IMR-90 (cell line): ENCODE measurements at regions not wholly inside any gene's neighbourhood (a gene's known extent, or its start where the extent isn't known, plus 50 kb on each side); places are given as distances from the start of the nearest gene placed in this dataset.

Experiments
- ATAC-seq: fragments of 200-7000 bp; cut with Tn5 transposase; 2 replicates; pipeline ENCODE4 v1.9.1; 2020; ENCODE audit warnings: low read depth, mild to moderate bottlenecking, moderate library complexity
- BruUV-seq: library from RNA; stranded (reverse); fragments of 400-500 nt; replicated peaks from 2 replicates; lab custom pipeline; 2021; lab: Mats Ljungman, UMichigan
- CTCF ChIA-PET: fragments of 300-600 bp; formaldehyde crosslinking; extraction: SDS; loops from one replicate; lab custom pipeline; 2021; ENCODE audit warnings: antibody characterized with exemption; lab: Yijun Ruan, JAX
- POLR2A ChIA-PET: fragments of 300-600 bp; sonication (Branson Sonifier 250); formaldehyde crosslinking; loops from one replicate; lab custom pipeline; 2022; ENCODE audit warnings: antibody characterized with exemption; ENCODE audit not compliant: unreplicated experiment; lab: Charles Lee
- DNase-seq: peaks from one replicate; pipeline ENCODE4 v3.0.0; 2013
- H2AFZ ChIP-seq: replicated peaks from 2 replicates; pipeline ENCODE3; 2013; ENCODE audit warnings: low read length, mild to moderate bottlenecking; ENCODE audit not compliant: poor library complexity
- H2AK5ac ChIP-seq: 2 replicates; pipeline ENCODE4 v1.6.1; 2013; ENCODE audit warnings: low read depth, low read length, inconsistent platforms
- H2AK9ac ChIP-seq: replicated peaks from 2 replicates; pipeline ENCODE3; 2013; ENCODE audit warnings: mild to moderate bottlenecking, low read depth, low read length, moderate library complexity; ENCODE audit not compliant: poor library complexity
- H2BK120ac ChIP-seq: 2 replicates; pipeline ENCODE4 v1.6.1; 2013; ENCODE audit warnings: low read depth, low read length, inconsistent platforms
- H2BK15ac ChIP-seq: 3 replicates; pipeline ENCODE4 v1.6.1; 2013; ENCODE audit warnings: low read depth, low read length, inconsistent platforms
- H2BK20ac ChIP-seq: 2 replicates; pipeline ENCODE4 v1.6.1; 2013; ENCODE audit warnings: low read depth, mild to moderate bottlenecking, inconsistent platforms, low read length, moderate library complexity
- H2BK5ac ChIP-seq: 2 replicates; pipeline ENCODE4 v1.6.1; 2013; ENCODE audit warnings: mild to moderate bottlenecking, low read depth, low read length, inconsistent platforms; ENCODE audit not compliant: poor library complexity, severe bottlenecking
- H3K14ac ChIP-seq: replicated peaks from 2 replicates; pipeline ENCODE4 v1.6.1; 2013; ENCODE audit warnings: low read depth, low read length, inconsistent platforms
- H3K18ac ChIP-seq: 2 replicates; pipeline ENCODE4 v1.6.1; 2013; ENCODE audit warnings: low read depth, low read length, control low read depth
- H3K23ac ChIP-seq: 2 replicates; pipeline ENCODE4 v1.6.1; 2013; ENCODE audit warnings: low read depth, low read length, inconsistent platforms
- H3K27ac ChIP-seq: 2 replicates; pipeline ENCODE4 v1.5.1; 2013; ENCODE audit warnings: mild to moderate bottlenecking, control low read depth, low read length; ENCODE audit not compliant: insufficient read depth
- H3K27me3 ChIP-seq: 2 replicates; pipeline ENCODE4 v1.6.1; 2013; ENCODE audit warnings: low read length; ENCODE audit not compliant: control insufficient read depth, insufficient read depth
- H3K36me3 ChIP-seq: 2 replicates; pipeline ENCODE4 v1.6.1; 2013; ENCODE audit warnings: low read length, mixed read lengths; ENCODE audit not compliant: control insufficient read depth, insufficient read depth
- H3K4ac ChIP-seq: 2 replicates; pipeline ENCODE4 v1.6.1; 2013; ENCODE audit warnings: low read depth, low read length, inconsistent platforms
- H3K4me1 ChIP-seq: 2 replicates; pipeline ENCODE4 v1.6.1; 2013; ENCODE audit warnings: low read length, mixed read lengths; ENCODE audit not compliant: control insufficient read depth, insufficient read depth
- H3K4me2 ChIP-seq: 2 replicates; pipeline ENCODE4 v1.6.1; 2013; ENCODE audit warnings: low read depth, mild to moderate bottlenecking, control low read depth, low read length, moderate library complexity
- H3K4me3 ChIP-seq: 2 replicates; pipeline ENCODE4 v1.5.1; 2013; ENCODE audit warnings: low read depth, mild to moderate bottlenecking, control low read depth, low read length, moderate library complexity; ENCODE audit not compliant: insufficient read depth
- H3K56ac ChIP-seq: 2 replicates; pipeline ENCODE4 v1.6.1; 2013; ENCODE audit warnings: low read length, inconsistent platforms; ENCODE audit not compliant: insufficient read depth; ENCODE audit errors: extremely low read depth
- H3K79me1 ChIP-seq, 2 experiments: 2 replicates each; pipeline ENCODE4 v1.6.1; 2013; ENCODE audit warnings: low read length in 2 of 2, inconsistent platforms in 1 of 2, low read depth in 1 of 2
- H3K9ac ChIP-seq: 2 replicates; pipeline ENCODE4 v1.6.1; 2013; ENCODE audit warnings: low read depth, low read length, control low read depth
- H3K9me1 ChIP-seq: 2 replicates; pipeline ENCODE4 v1.6.1; 2013; ENCODE audit warnings: low read length, inconsistent platforms; ENCODE audit not compliant: insufficient read depth
- H3K9me3 ChIP-seq: 2 replicates; pipeline ENCODE4 v1.6.1; 2013; ENCODE audit warnings: low read length; ENCODE audit not compliant: control insufficient read depth, insufficient read depth
- H4K20me1 ChIP-seq: 2 replicates; pipeline ENCODE4 v1.6.1; 2013; ENCODE audit warnings: low read length, inconsistent platforms; ENCODE audit not compliant: insufficient read depth
- H4K5ac ChIP-seq: 2 replicates; pipeline ENCODE4 v1.6.1; 2013; ENCODE audit warnings: mild to moderate bottlenecking, low read depth, low read length, control low read depth
- H4K8ac ChIP-seq, 2 experiments: 2 replicates each; pipeline ENCODE4 v1.6.1; 2013; ENCODE audit warnings: low read depth in 2 of 2, low read length in 2 of 2, control low read depth in 1 of 2, inconsistent platforms in 1 of 2
- H4K91ac ChIP-seq: 2 replicates; pipeline ENCODE4 v1.6.1; 2013; ENCODE audit warnings: low read depth, low read length, inconsistent platforms; ENCODE audit not compliant: insufficient read depth
- BHLHE40 ChIP-seq: fragments of 150-350 bp; IDR thresholded peaks from 2 replicates; pipeline ENCODE4 v1.6.1; 2016; ENCODE audit warnings: mild to moderate bottlenecking, low read depth, low read length
- CEBPB ChIP-seq: IDR thresholded peaks from 2 replicates; pipeline ENCODE4 v1.6.1; 2012; ENCODE audit warnings: low read depth, low read length, improper control_type of control experiment
- CHD1 ChIP-seq: IDR thresholded peaks from 2 replicates; pipeline ENCODE4 v1.6.1; 2012; ENCODE audit warnings: low read depth, low read length, improper control_type of control experiment
- FOS ChIP-seq: fragments of 150-350 bp; IDR thresholded peaks from 2 replicates; pipeline ENCODE4 v1.6.1; 2016; ENCODE audit warnings: low read depth, low read length
- MAFK ChIP-seq: IDR thresholded peaks from 2 replicates; pipeline ENCODE4 v1.6.1; 2012; ENCODE audit warnings: low read depth, low read length, improper control_type of control experiment
- MAZ ChIP-seq: IDR thresholded peaks from 2 replicates; pipeline ENCODE4 v1.6.1; 2012; ENCODE audit warnings: low read depth, mild to moderate bottlenecking, low read length, improper control_type of control experiment, moderate library complexity, borderline replicate concordance
- MXI1 ChIP-seq: IDR thresholded peaks from 2 replicates; pipeline ENCODE4 v1.6.1; 2012; ENCODE audit warnings: low read depth, mild to moderate bottlenecking, low read length, moderate library complexity, borderline replicate concordance
- NFE2L2 ChIP-seq: fragments of 150-350 bp; IDR thresholded peaks from 2 replicates; pipeline ENCODE4 v1.6.1; 2016; ENCODE audit warnings: low read depth, mild to moderate bottlenecking, low read length
- POLR2A ChIP-seq: IDR thresholded peaks from 2 replicates; pipeline ENCODE4 v1.6.1; 2012; ENCODE audit warnings: mild to moderate bottlenecking, low read depth, low read length
- RAD21 ChIP-seq: IDR thresholded peaks from 2 replicates; pipeline ENCODE4 v1.6.1; 2012; ENCODE audit warnings: low read length, improper control_type of control experiment
- RCOR1 ChIP-seq: IDR thresholded peaks from 2 replicates; pipeline ENCODE4 v1.6.1; 2012; ENCODE audit warnings: mild to moderate bottlenecking, low read length, improper control_type of control experiment; ENCODE audit not compliant: insufficient replicate concordance
- RFX5 ChIP-seq: IDR thresholded peaks from 2 replicates; pipeline ENCODE4 v1.8.0; 2012; ENCODE audit warnings: low read depth, mild to moderate bottlenecking, low read length, moderate library complexity
- SMC3 ChIP-seq: fragments of 150-350 bp; IDR thresholded peaks from 2 replicates; pipeline ENCODE4 v1.6.1; 2016; ENCODE audit warnings: low read depth, mild to moderate bottlenecking, antibody characterized with exemption, low read length, moderate library complexity
- WGBS, 2 experiments: methylation state at CpG; one replicate each; pipeline versions ENCODE4 v1.1.5 to v1.1.7; 2013; ENCODE audit warnings: missing lambda C conversion rate in 2 of 2; ENCODE audit not compliant: insufficient read length in 1 of 2; ENCODE audit errors: extremely low coverage in 2 of 2; 5-methylcytosine and 5-hydroxymethylcytosine counted together
- dilution Hi-C: fragments of 300-500 bp; cut with HindIII; formaldehyde crosslinking; loops from one replicate; pipeline ENCODE4 v1.14.3; 2018; ENCODE audit warnings: low sequenced_read_pairs; ENCODE audit not compliant: unreplicated experiment
- in situ Hi-C: fragments of 300-500 bp; cut with MboI; formaldehyde crosslinking; loops from 3 replicates; pipeline ENCODE4 v1.14.3; 2019; ENCODE audit warnings: low sequenced_read_pairs, inconsistent platforms, mixed read lengths
- intact Hi-C: fragments of 100-400 bp; cut with micrococcal nuclease; formaldehyde crosslinking; loops from 2 replicates; pipeline ENCODE4 v1.10.0; 2022
- TF ChIP-seq, protein P1 (sequence below): conservative IDR thresholded peaks from 2 replicates; pipeline ENCODE4 v1.5.1; 2012; ENCODE audit warnings: mild to moderate bottlenecking, low read depth, low read length, improper control_type of control experiment
- TF ChIP-seq, protein P2 (sequence below): fragments of 150-350 bp; IDR thresholded peaks from 2 replicates; pipeline ENCODE4 v1.6.1; 2016; ENCODE audit warnings: low read depth, mild to moderate bottlenecking, low read length, moderate library complexity, borderline replicate concordance
- TF ChIP-seq, protein P3 (sequence below): fragments of 150-350 bp; IDR thresholded peaks from 2 replicates; pipeline ENCODE4 v1.6.1; 2017; ENCODE audit warnings: mild to moderate bottlenecking, antibody characterized with exemption, low read length, low read depth

DNA sequence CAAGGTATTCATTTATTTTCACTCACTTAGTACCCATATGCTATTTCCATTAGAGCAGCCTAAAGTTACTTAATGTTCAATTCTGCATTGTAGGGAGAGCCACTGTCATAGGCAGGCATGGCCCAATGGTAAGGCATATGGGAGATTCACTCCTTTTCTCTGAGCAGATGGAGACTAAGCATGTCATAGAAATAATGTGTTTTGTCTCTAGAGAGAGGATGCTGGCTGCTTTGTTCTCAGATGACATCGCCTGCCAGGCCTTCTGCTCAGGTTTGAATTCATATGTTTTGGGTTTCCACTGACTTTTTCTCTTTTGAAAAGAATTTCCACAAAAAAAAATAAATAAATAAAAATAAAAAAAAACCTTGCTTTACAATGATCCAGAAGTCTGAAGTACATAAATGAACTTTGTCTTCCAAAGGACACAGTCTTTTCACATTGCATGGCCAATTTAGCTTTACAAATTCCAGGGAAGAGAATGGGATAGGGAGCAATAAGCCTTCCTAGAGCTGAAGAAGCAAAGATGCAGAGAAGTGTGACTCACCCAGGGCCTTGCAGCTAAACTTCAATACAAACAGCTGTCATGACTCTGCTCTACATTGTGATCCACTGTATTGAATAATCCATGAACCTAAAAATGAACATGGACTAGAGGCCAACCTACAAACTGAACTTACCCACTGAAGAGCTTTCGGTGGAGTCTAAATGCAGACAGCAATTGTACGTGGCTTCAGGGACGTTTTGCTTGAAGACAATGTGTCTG is 422.5 kb downstream of the CMPK2 start:
- H3K4me2 ChIP-seq = no peak overlapping the region
- no peak overlapping the region for H2BK5ac ChIP-seq
- in situ Hi-C loops = no loop called here
- H3K79me1 ChIP-seq = no peaks in the 10 kb centered on the region
- H2AFZ ChIP-seq = no peak overlapping the region
- no peak overlapping the region for H2AK5ac ChIP-seq
- DNase-seq (peak; percentile 29), ATAC-seq (peak; percentile 75)
- H3K9me1 ChIP-seq = no peaks in the 10 kb centered on the region
- dilution Hi-C loops = no loop called here
- H3K9ac ChIP-seq = no peak overlapping the region
- no peak overlapping the region for H3K23ac ChIP-seq
- H4K20me1 ChIP-seq = no peaks in the 10 kb centered on the region
- intact Hi-C loops = no loop called here
- H4K5ac ChIP-seq = no peak overlapping the region
- BruUV-seq = no TSS peak
- no peak overlapping the region for H2BK20ac ChIP-seq
- TF ChIP-seq POLR2A (no peak), BHLHE40 (no peak), RCOR1 (no peak), MXI1 (no peak), SMC3 (no peak), RFX5 (no peak), CEBPB (no peak), FOS (no peak), NFE2L2 (no peak), CHD1 (no peak), MAZ (no peak), RAD21 (no peak), MAFK (no peak)
- TF ChIP-seq, protein P1, sequence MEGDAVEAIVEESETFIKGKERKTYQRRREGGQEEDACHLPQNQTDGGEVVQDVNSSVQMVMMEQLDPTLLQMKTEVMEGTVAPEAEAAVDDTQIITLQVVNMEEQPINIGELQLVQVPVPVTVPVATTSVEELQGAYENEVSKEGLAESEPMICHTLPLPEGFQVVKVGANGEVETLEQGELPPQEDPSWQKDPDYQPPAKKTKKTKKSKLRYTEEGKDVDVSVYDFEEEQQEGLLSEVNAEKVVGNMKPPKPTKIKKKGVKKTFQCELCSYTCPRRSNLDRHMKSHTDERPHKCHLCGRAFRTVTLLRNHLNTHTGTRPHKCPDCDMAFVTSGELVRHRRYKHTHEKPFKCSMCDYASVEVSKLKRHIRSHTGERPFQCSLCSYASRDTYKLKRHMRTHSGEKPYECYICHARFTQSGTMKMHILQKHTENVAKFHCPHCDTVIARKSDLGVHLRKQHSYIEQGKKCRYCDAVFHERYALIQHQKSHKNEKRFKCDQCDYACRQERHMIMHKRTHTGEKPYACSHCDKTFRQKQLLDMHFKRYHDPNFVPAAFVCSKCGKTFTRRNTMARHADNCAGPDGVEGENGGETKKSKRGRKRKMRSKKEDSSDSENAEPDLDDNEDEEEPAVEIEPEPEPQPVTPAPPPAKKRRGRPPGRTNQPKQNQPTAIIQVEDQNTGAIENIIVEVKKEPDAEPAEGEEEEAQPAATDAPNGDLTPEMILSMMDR = no peak
- TF ChIP-seq, protein P2, sequence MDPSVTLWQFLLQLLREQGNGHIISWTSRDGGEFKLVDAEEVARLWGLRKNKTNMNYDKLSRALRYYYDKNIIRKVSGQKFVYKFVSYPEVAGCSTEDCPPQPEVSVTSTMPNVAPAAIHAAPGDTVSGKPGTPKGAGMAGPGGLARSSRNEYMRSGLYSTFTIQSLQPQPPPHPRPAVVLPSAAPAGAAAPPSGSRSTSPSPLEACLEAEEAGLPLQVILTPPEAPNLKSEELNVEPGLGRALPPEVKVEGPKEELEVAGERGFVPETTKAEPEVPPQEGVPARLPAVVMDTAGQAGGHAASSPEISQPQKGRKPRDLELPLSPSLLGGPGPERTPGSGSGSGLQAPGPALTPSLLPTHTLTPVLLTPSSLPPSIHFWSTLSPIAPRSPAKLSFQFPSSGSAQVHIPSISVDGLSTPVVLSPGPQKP = no peak
- TF ChIP-seq, protein P3, sequence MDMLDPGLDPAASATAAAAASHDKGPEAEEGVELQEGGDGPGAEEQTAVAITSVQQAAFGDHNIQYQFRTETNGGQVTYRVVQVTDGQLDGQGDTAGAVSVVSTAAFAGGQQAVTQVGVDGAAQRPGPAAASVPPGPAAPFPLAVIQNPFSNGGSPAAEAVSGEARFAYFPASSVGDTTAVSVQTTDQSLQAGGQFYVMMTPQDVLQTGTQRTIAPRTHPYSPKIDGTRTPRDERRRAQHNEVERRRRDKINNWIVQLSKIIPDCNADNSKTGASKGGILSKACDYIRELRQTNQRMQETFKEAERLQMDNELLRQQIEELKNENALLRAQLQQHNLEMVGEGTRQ = no peak
- ChIA-PET POLR2A (no interaction called here), CTCF (interaction anchor here (0.6 kb wide), 1 partner anchor 14 kb away, joined by 3 read pairs; no protein-coding TSS in a partner anchor)
- no peak overlapping the region for H3K18ac ChIP-seq
- no peak overlapping the region for H4K8ac ChIP-seq
- H3K14ac ChIP-seq = no peak overlapping the region
- no peak overlapping the region for H3K4ac ChIP-seq
- H2BK120ac ChIP-seq = no peak overlapping the region
- no peaks in the 10 kb centered on the region for H3K9me3 ChIP-seq
- no peaks in the 10 kb centered on the region for H3K27me3 ChIP-seq
- H3K4me1 ChIP-seq = no peaks in the 10 kb centered on the region; the same call in 1 of the 2 replicates
- H3K4me3 ChIP-seq = no peak overlapping the region
- no peak overlapping the region for H2AK9ac ChIP-seq
- no CpG with 5 or more reads among the region's 4 CpGs for WGBS, 2 experiments
- H3K36me3 ChIP-seq = no peaks in the 10 kb centered on the region
- H4K91ac ChIP-seq = no peak overlapping the region
- H3K27ac ChIP-seq = no peak overlapping the region
- H3K56ac ChIP-seq = no peak overlapping the region
- H2BK15ac ChIP-seq = no peak overlapping the region
